ENCODE measurements at regions not wholly inside any gene's neighbourhood (a gene's known extent, or its start where the extent isn't known, plus 50 kb on each side); places are given as distances from the start of the nearest gene placed in this dataset.

GRCh38 chr3:40645883-40646282, 121.1 kb downstream of the ZNF621 start:
- no peak for DNase-seq (ENCODE audit: low spot score)

GRCh38 chr3:40649346-40649745, 124.6 kb downstream of the ZNF621 start:
- no peak for DNase-seq (ENCODE audit: low spot score)
- Histone ChIP-seq H3K27me3 (no peaks in the 10 kb centered on the region), H3K4me1 (no peaks in the 10 kb centered on the region), H3K4me3 (no peak overlapping the region), H3K36me3 (no peaks in the 10 kb centered on the region), H3K9me3 (no peaks in the 10 kb centered on the region), H3K27ac (no peak overlapping the region)
- TF ChIP-seq CTCF (IDR thresholded peaks at IDR 0.05): no peak

More at GRCh38 chr3:40645883-40646282, 121.1 kb downstream of the ZNF621 start:
- Histone ChIP-seq H3K36me3 (no peaks in the 10 kb centered on the region), H3K27ac (no peak overlapping the region), H3K27me3 (no peaks in the 10 kb centered on the region), H3K9me3 (no peaks in the 10 kb centered on the region), H3K4me3 (no peak overlapping the region), H3K4me1 (no peaks in the 10 kb centered on the region)
- TF ChIP-seq CTCF (IDR thresholded peaks at IDR 0.05): no peak

GRCh38 chr3:40652072-40652471, 127.3 kb downstream of the ZNF621 start:
- no peak overlapping the region for H3K4me3 ChIP-seq
- DNase-seq (ENCODE audit: low spot score): no peak
- no peaks in the 10 kb centered on the region for H3K4me1 ChIP-seq
- TF ChIP-seq CTCF (IDR thresholded peaks at IDR 0.05): no peak
- H3K27ac ChIP-seq: no peak overlapping the region
- no peaks in the 10 kb centered on the region for H3K27me3 ChIP-seq
- H3K9me3 ChIP-seq: no peaks in the 10 kb centered on the region
- H3K36me3 ChIP-seq: no peaks in the 10 kb centered on the region

GRCh38 chr3:40653001-40653400, 128.2 kb downstream of the ZNF621 start:
- no peak for DNase-seq (ENCODE audit: low spot score)
- no peak for TF ChIP-seq CTCF (IDR thresholded peaks at IDR 0.05)

GRCh38 chr3:40653878-40654277, 129.1 kb downstream of the ZNF621 start:
- H3K9me3 ChIP-seq: no peaks in the 10 kb centered on the region
- no peak for DNase-seq (ENCODE audit: low spot score)
- no peaks in the 10 kb centered on the region for H3K4me1 ChIP-seq
- H3K27ac ChIP-seq: no peak overlapping the region
- H3K27me3 ChIP-seq: no peaks in the 10 kb centered on the region
- H3K4me3 ChIP-seq: no peak overlapping the region
- no peak for TF ChIP-seq CTCF (IDR thresholded peaks at IDR 0.05)
- no peaks in the 10 kb centered on the region for H3K36me3 ChIP-seq

More at GRCh38 chr3:40653001-40653400, 128.2 kb downstream of the ZNF621 start:
- Histone ChIP-seq H3K4me1 (no peaks in the 10 kb centered on the region), H3K27me3 (no peaks in the 10 kb centered on the region), H3K27ac (no peak overlapping the region), H3K4me3 (no peak overlapping the region), H3K9me3 (no peaks in the 10 kb centered on the region), H3K36me3 (no peaks in the 10 kb centered on the region)

GRCh38 chr3:40655551-40655950, 130.8 kb downstream of the ZNF621 start:
- Histone ChIP-seq H3K9me3 (no peaks in the 10 kb centered on the region), H3K27me3 (no peaks in the 10 kb centered on the region), H3K36me3 (no peaks in the 10 kb centered on the region), H3K4me1 (no peaks in the 10 kb centered on the region), H3K4me3 (no peak overlapping the region), H3K27ac (no peak overlapping the region)
- no peak for TF ChIP-seq CTCF (IDR thresholded peaks at IDR 0.05)
- no peak for DNase-seq (ENCODE audit: low spot score)

All from right atrium auricular region (tissue), 2 donors.